Activated naive CD8-positive, alpha-beta T cell treated with anti-CD3 and anti-CD28 coated beads, Interleukin-2, amount 50 U/mL, for 24 hours (primary cell): ENCODE measurements at regions not wholly inside any gene's neighbourhood (a gene's known extent, or its start where the extent isn't known, plus 50 kb on each side); places are given as distances from the start of the nearest gene placed in this dataset.

Experiments
- ATAC-seq: fragments of 150-1000 bp; cut with Tn5 transposase; one replicate; pipeline ENCODE4 v1.10.0; 2021
- DNase-seq: peaks from one replicate; pipeline ENCODE4 v3.0.0; 2021
- H3K27ac Mint-ChIP-seq: one replicate; pipeline ENCODE4 v1.8.0; 2021; ENCODE audit warnings: mild to moderate bottlenecking, mixed read lengths
- H3K27me3 Mint-ChIP-seq: one replicate; pipeline ENCODE4 v1.8.0; 2021; ENCODE audit warnings: mixed read lengths
- H3K36me3 Mint-ChIP-seq: one replicate; pipeline ENCODE4 v1.8.0; 2021; ENCODE audit warnings: low read depth, mixed read lengths
- H3K4me1 Mint-ChIP-seq: one replicate; pipeline ENCODE4 v1.8.0; 2021; ENCODE audit warnings: mixed read lengths
- H3K4me3 Mint-ChIP-seq: one replicate; pipeline ENCODE4 v1.8.0; 2021; ENCODE audit warnings: mild to moderate bottlenecking, moderate library complexity, mixed read lengths
- H3K9me3 Mint-ChIP-seq: one replicate; pipeline ENCODE4 v1.8.0; 2021; ENCODE audit warnings: mixed read lengths

DNA sequence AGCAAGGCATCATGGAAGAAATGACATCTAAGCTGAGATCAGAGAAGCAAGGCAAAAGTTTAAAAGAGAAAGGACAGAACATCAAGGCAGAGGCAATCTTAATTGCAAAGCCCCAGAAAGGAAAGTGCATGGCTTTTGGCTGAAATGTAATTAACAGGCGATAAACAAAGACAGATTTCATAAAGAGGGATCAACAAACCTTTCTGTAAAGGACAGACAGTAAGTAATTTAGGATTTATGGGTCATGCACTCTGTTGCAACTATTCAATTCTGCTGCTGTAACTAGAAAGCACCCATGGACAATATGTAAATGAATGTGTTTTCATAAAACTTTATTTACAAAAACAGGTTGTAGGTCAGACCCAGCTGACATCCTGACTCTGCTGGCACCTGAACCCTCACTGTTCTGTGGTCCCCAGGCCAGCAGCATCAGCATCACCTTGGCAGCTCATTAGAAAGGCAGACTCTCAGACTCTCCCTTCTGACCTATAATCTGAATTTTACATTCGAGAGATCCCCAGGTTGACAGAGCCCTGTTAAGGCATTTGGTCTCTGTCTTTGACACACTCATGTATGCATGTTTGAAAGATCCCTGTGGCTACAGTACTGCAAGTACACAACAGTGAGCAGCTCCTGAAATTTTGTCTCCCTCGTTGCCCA is 362.9 kb upstream of the NFE2L3 start:
- no peak overlapping the region for H3K27ac Mint-ChIP-seq
- no peaks in the 10 kb centered on the region for H3K4me1 Mint-ChIP-seq
- H3K9me3 Mint-ChIP-seq: no peaks in the 10 kb centered on the region
- H3K27me3 Mint-ChIP-seq: peaks cover 14% of the 10 kb centered on the region
- ATAC-seq (no peak), DNase-seq (no peak)
- no peaks in the 10 kb centered on the region for H3K36me3 Mint-ChIP-seq
- no peak overlapping the region for H3K4me3 Mint-ChIP-seq

DNA sequence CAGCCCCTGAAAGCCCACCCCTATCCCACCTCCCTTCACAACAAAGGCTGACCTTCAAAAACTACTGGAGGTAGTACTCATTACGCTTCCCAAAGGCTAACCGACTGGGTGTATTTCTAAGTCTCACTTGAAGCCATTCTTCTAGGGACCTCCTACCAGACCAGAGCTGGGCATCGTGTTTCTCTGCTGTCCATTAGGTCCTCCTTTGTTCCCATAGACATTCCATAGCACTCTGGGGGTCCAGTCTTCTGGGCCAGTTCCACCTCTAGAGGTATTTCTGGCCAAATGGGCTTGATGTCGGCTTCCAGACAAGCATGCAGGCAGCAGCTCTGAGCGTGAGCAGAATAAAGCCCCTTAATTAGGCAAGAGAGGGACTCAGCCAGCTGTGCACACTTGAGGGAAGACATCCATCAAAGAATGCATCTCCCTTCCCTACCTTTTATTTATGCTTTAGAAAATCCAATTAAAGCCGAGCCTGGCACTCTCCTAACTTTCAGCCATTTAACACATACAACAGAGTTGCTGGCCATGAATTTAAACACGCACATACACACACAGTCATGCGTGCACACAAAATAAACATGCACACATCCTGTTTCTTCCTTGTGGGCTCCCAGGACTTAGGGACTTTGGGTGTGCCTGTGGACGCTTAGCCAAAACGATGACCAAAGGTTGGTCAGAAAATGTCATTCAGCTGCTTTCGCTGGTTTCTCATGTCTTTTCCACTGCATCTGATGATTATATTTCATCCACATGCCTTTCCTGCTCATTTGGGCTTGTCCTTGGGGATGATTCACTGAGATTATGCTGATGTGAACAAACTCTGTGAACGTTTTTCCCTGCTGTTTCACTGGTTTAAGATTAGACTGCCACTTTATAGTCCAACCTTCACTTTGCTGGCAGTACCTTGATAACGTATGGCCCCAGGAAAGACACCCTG is 362.0 kb upstream of the NFE2L3 start:
- Mint-ChIP-seq H3K9me3 (no peaks in the 10 kb centered on the region), H3K27me3 (peaks cover 17% of the 10 kb centered on the region), H3K27ac (no peak overlapping the region), H3K4me3 (no peak overlapping the region), H3K36me3 (no peaks in the 10 kb centered on the region), H3K4me1 (no peaks in the 10 kb centered on the region)
- DNase-seq: no peak
- ATAC-seq: no peak

DNA sequence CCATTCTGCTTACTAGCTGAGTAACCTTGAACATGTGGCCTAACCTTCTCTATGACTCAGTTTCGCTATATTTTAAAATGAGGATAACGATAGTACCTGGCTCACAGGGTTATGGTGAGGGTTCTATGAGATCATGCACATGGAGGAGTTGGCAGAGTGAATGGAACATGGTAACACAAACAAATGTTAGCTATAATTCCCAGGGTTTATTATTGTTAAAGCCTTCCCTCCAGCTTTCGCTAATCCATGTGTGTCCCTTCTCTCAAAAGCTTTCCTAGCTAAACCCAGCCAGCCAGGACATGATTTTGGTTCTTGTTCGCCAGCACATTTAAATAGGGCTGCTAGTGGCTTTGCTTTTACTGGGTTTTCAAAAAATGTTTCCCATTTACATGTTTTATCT is 361.0 kb upstream of the NFE2L3 start:
- Mint-ChIP-seq H3K27ac (no peak overlapping the region), H3K4me1 (no peaks in the 10 kb centered on the region), H3K27me3 (peaks cover 13% of the 10 kb centered on the region), H3K36me3 (no peaks in the 10 kb centered on the region), H3K4me3 (no peak overlapping the region), H3K9me3 (no peaks in the 10 kb centered on the region)
- DNase-seq (no peak), ATAC-seq (no peak)

DNA sequence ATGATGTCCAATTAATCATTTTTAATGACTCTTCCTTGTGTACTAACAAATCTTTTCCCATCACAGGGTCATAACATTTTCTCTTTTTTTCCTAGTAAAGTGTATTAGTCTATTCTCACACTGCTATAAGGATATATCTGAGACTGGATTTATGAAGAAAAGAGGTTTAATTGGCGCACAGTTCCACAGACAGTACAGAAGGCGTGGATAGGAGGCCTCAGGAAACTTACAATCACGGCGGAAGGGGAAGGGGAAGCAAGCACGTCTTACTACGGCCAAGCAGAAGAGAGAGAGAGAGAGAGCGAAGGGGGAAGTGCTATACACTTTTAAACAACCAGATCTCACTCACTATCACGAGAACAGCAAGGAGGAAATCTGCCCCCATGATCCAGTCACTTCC is 359.4 kb upstream of the NFE2L3 start:
- H3K27ac Mint-ChIP-seq: no peak overlapping the region
- H3K4me3 Mint-ChIP-seq: no peak overlapping the region
- no peaks in the 10 kb centered on the region for H3K9me3 Mint-ChIP-seq
- DNase-seq (no peak), ATAC-seq (no peak)
- H3K4me1 Mint-ChIP-seq: no peaks in the 10 kb centered on the region
- H3K36me3 Mint-ChIP-seq: no peaks in the 10 kb centered on the region
- peaks cover 13% of the 10 kb centered on the region for H3K27me3 Mint-ChIP-seq

DNA sequence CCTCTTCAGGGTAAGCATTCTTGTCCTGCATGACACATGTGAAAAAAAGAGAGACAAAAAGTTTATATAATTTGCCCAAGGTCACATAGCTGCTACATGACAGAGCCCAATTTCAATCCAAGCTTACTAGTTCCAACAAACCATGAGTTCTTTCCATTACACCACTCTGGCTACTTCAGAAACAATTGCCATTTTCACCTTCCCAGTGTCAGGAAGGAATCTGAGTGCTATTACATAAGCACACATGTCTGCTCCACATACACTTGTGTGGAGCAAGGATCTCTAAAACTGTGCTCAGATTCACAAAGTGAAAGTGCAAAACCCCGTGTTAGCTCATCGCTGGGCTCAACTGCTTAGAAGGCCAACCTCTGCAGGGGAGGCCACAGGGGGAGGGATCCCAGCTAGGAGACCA is 356.2 kb upstream of the NFE2L3 start:
- DNase-seq: no peak
- Mint-ChIP-seq H3K9me3 (no peaks in the 10 kb centered on the region), H3K27ac (no peak overlapping the region), H3K36me3 (no peaks in the 10 kb centered on the region), H3K4me1 (no peaks in the 10 kb centered on the region), H3K27me3 (peaks cover 12% of the 10 kb centered on the region), H3K4me3 (no peak overlapping the region)
- no peak for ATAC-seq

DNA sequence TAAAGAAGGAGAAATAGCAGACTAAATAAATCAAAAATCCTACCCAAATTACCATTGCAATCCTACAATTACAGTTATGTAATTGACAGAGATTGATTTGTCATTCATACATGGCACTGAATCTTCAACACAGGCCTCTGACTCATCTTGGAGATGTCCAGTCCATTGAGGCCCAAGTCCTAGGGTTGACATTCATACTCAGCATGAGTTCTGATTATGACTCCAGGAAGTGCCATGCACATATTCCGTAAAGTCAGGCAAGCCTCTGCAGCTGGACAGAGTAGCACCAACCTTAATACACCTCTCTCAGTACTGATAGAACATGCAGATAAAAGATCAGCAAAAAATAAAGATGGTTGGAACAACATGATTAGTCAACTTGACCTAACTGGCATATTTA is 353.7 kb upstream of the NFE2L3 start:
- DNase-seq (no peak), ATAC-seq (no peak)
- no peaks in the 10 kb centered on the region for H3K4me1 Mint-ChIP-seq
- H3K4me3 Mint-ChIP-seq: no peak overlapping the region
- no peak overlapping the region for H3K27ac Mint-ChIP-seq
- peaks cover 9% of the 10 kb centered on the region for H3K27me3 Mint-ChIP-seq
- no peaks in the 10 kb centered on the region for H3K36me3 Mint-ChIP-seq
- H3K9me3 Mint-ChIP-seq: no peaks in the 10 kb centered on the region

DNA sequence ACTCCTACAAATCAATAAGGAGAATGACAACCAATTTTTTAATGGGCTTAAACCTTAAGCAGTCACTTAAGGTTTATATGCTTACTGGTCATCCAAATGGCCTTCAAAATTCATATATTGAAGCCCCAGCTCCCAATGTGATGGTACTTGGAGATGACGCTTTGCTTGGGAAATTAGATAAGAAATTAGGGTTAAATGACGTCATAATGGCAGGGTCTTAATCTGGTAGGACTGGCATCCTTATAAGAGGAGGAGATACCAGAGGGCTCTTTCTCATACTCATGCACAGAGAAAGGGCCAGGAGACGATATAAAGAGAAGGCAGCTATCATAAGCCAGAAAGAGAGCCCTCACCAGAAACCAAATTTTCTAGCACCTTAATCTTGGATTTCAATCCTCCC is 350.8 kb upstream of the NFE2L3 start:
- ATAC-seq (no peak), DNase-seq (no peak)
- Mint-ChIP-seq H3K27me3 (peaks cover 12% of the 10 kb centered on the region), H3K4me3 (no peak overlapping the region), H3K36me3 (no peaks in the 10 kb centered on the region), H3K4me1 (no peaks in the 10 kb centered on the region), H3K9me3 (no peaks in the 10 kb centered on the region), H3K27ac (no peak overlapping the region)

DNA sequence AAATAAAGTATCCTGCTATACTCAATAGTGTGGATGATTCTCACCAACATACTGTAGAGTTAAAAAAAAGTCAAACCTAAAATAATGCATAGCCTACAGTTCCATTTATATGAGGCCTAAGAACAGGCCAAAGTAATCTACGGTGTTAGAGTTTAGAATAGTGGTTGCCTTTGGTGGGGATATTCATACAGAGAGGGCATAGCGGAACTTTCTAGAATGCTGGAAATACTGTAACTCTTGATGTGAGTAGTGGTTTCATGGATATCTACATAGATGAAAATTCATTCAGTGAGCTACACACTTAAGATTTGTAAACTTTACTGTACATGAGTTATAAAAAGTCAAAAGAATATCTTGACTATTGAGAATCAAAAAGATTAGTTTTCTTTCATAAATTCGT is 349.9 kb upstream of the NFE2L3 start:
- Mint-ChIP-seq H3K4me1 (no peaks in the 10 kb centered on the region), H3K27ac (no peak overlapping the region), H3K36me3 (no peaks in the 10 kb centered on the region), H3K27me3 (peaks cover 15% of the 10 kb centered on the region), H3K9me3 (no peaks in the 10 kb centered on the region), H3K4me3 (no peak overlapping the region)
- ATAC-seq: no peak
- no peak for DNase-seq

DNA sequence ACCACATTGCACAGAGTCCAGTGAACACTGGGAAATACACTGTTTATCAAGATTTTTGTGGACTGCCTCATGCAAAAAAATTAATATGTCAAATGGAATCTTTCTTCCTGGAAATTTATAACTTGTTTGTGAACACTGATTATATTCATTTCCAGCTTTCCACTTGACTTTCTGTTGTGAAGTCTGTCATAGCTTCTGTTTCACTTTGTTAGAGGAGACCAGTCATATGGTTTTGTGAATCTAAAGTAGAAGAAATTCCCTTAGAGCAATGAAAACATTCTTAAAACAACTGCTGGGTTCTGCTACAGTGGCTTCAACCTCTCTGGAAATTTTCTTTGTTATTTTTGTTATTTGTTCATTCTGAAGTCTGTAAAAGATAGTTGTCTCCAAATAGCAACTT is 349.5 kb upstream of the NFE2L3 start:
- Mint-ChIP-seq H3K27me3 (peaks cover 15% of the 10 kb centered on the region), H3K4me1 (no peaks in the 10 kb centered on the region)
- no peak for ATAC-seq

DNA sequence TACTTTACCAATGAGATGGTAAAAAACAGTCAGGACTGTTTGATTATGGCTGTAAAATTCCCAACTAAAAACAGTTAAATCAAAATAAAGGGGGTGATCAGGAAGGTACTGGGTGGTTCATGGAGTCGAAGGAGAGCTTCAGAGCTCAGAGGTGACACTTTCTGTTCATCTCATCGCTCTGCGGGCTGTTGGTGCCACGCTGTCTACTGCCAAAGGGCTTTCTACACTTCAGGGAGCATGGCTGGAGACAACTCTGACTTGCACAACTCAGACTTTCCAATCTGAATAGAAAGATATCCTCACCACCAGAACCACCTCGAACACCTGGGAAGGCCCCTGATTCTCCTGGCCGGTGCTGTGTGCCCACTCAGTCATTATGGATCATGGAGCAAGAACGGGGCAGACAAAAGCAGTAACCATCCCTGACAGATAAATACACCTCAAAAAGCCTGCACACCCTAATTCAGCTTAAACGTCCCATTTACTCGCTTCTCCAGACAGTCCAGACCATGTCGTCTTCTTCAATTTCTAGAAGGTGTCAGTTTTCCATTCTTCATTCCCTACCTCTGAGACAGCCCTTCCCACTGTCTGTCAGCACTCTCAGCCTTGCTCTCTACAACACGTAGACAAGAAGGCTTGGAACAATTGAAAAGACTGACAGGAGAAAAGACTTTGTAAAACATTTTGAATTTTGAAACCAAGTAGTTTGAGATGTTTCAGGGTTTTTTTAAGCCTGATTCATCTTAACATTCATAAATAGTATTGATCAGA is 348.7 kb upstream of the NFE2L3 start:
- ATAC-seq (no peak), DNase-seq (no peak)
- Mint-ChIP-seq H3K4me1 (no peaks in the 10 kb centered on the region), H3K4me3 (no peak overlapping the region), H3K27me3 (peaks cover 15% of the 10 kb centered on the region), H3K9me3 (no peaks in the 10 kb centered on the region), H3K36me3 (no peaks in the 10 kb centered on the region), H3K27ac (peak overlapping the region; percentile 24)

More for the DNA sequence above, 349.5 kb upstream of the NFE2L3 start:
- Mint-ChIP-seq H3K4me3 (no peak overlapping the region), H3K27ac (no peak overlapping the region), H3K9me3 (no peaks in the 10 kb centered on the region), H3K36me3 (no peaks in the 10 kb centered on the region)
- DNase-seq: no peak

DNA sequence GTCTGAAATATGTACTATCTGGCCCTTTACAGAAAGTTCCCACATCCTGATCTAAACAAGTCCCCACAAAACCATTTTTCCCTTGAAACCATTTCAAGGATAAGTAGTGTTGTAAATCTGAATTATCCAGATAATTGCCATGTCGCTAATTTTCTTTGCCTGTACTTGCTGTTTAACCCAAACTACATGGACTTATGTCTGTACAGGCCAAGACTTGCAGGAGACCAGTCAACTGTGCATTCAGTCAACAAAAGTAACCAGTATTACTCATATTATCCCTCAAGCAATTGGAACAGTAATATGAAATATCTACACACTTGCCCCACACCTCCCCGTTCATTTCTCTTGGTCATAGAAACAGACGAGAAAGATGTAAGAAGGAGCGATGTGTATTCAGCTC is 347.8 kb upstream of the NFE2L3 start:
- DNase-seq (no peak), ATAC-seq (no peak)
- H3K27me3 Mint-ChIP-seq: peaks cover 15% of the 10 kb centered on the region
- H3K36me3 Mint-ChIP-seq: no peaks in the 10 kb centered on the region
- H3K4me3 Mint-ChIP-seq: no peak overlapping the region
- H3K27ac Mint-ChIP-seq: no peak overlapping the region
- H3K9me3 Mint-ChIP-seq: no peaks in the 10 kb centered on the region
- no peaks in the 10 kb centered on the region for H3K4me1 Mint-ChIP-seq

DNA sequence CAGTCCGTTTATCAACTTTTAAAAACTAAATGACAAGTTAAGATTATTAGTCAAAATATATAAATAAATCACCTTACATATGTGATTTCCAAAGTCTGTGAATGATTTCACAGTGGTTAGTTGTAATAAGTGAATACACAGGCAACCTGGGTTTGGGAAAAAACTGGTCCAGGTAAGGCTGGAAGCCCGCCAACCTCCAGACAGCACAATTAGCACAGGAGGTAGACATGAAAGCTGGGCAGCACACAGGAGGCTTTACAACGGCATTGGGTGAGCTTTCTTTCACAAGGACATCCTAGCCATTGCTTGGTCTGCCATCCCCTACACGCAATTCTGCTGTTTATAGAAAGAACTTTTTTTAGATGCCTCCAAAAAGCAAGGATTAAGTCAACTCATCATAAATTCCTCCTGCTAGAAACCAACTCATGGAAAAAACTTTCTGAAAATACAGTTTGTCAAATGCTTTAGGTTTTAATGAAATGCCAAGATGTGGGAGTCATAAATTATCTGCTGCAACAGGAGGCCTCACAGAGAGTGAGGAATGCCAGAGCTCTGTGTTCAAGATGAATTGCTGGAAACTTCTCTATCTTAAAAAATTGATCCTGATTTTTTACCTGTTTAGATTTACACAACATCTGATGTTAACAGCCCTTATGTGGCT is 346.8 kb upstream of the NFE2L3 start:
- Mint-ChIP-seq H3K27ac (no peak overlapping the region), H3K9me3 (no peaks in the 10 kb centered on the region), H3K36me3 (no peaks in the 10 kb centered on the region), H3K4me1 (no peaks in the 10 kb centered on the region), H3K4me3 (no peak overlapping the region), H3K27me3 (peaks cover 15% of the 10 kb centered on the region)
- ATAC-seq (no peak), DNase-seq (no peak)

DNA sequence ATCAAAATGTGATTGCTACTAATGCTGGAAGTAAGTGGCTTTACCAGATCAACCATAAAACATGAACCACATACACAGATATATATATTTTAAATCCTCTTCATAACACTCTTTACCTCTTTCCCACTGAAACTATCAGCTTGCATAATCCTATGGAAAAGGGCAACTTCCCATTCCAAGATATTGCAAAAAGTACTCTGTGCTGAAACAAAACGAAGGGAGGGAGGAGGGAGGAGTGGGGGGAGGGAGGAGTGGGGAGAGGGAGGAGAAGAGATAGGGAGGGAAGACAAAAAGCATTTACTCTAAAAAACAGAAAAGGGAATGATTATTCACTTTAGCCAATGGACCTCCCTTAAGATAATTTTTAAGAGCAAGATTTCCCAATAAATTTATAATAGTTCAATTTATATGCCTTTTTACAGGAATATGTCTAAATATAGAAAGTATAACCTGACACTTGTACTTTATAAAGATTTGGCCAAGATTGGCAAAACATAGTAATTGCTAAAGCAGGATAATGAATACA is 344.8 kb upstream of the NFE2L3 start:
- ATAC-seq (no peak), DNase-seq (no peak)
- Mint-ChIP-seq H3K27me3 (peaks cover 16% of the 10 kb centered on the region), H3K9me3 (no peaks in the 10 kb centered on the region), H3K27ac (no peak overlapping the region), H3K36me3 (no peaks in the 10 kb centered on the region), H3K4me1 (no peaks in the 10 kb centered on the region), H3K4me3 (no peak overlapping the region)

DNA sequence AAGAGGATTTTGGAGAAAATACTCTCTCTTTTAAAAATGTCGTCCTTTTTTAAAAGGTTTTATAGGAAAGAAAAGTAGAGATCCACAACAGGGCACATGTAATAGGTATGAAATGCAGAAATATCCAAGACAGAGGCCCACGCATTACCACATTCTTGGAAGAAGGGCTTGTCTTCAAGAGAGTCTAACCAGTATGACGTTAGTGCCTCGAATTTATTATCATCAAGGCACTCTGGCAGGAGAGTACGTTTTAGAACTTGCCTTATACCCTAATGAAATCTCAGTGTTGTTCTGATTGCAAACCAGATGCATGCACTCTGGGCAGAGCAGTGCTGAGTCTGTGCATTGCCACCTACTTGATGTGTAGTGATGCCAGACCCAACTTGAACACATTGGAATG is 342.6 kb upstream of the NFE2L3 start:
- H3K27ac Mint-ChIP-seq: no peak overlapping the region
- peaks cover 7% of the 10 kb centered on the region for H3K27me3 Mint-ChIP-seq
- no peaks in the 10 kb centered on the region for H3K36me3 Mint-ChIP-seq
- no peaks in the 10 kb centered on the region for H3K4me1 Mint-ChIP-seq
- H3K4me3 Mint-ChIP-seq: no peak overlapping the region
- H3K9me3 Mint-ChIP-seq: no peaks in the 10 kb centered on the region
- no peak for ATAC-seq
- no peak for DNase-seq
